A549 (cell line): ENCODE measurements at regions not wholly inside any gene's neighbourhood (a gene's known extent, or its start where the extent isn't known, plus 50 kb on each side); places are given as distances from the start of the nearest gene placed in this dataset.

Source experiments
- ATAC-seq, 2 experiments: fragments of 200-7000 bp in 1 of 2; fragments of >200 bp in 1 of 2; cut with Nextera tagmentation in 1 of 2; cut with Tn5 transposase in 1 of 2; 3 replicates each; pipeline versions ENCODE4 v1.8.0 to v1.9.1; 2018 to 2020; ENCODE audit warnings: mild to moderate bottlenecking in 1 of 2, moderate library complexity in 1 of 2
- CTCF ChIA-PET: fragments of 300-600 bp; sonication (Branson Sonifier 250); formaldehyde crosslinking; extraction: SDS; loops from one replicate; lab custom pipeline; 2021; ENCODE audit warnings: antibody characterized with exemption, inconsistent platforms; lab: Yijun Ruan, JAX
- POLR2A ChIA-PET: fragments of 350-600 bp; formaldehyde crosslinking; extraction: SDS; loops from one replicate; lab custom pipeline; 2021; ENCODE audit warnings: antibody characterized with exemption, inconsistent platforms; lab: Yijun Ruan, JAX
- DNase-seq, 2 experiments: peaks; one replicate each; pipeline versions ENCODE4 v3.0.0 to v3.0.0-alpha.2; 2011 to 2016; ENCODE audit warnings: low read depth in 1 of 2, low spot score in 1 of 2
- FAIRE-seq: peaks from 2 replicates; lab custom pipeline; 2011; peaks lifted over from hg19 to GRCh38; lab: Jason Lieb, UNC
- H3K27ac ChIP-seq, 2 experiments: fragments of >200 bp; sonication (Bioruptor Twin); formaldehyde crosslinking; 3 replicates each; pipeline ENCODE4 v1.5.1; 2016 to 2017
- H3K4me1 ChIP-seq: fragments of >200 bp; sonication (Bioruptor Twin); formaldehyde crosslinking; 3 replicates; pipeline ENCODE4 v1.6.1; 2016
- H3K4me2 ChIP-seq: fragments of >200 bp; sonication (Bioruptor Twin); formaldehyde crosslinking; 3 replicates; pipeline ENCODE4 v1.6.1; 2016
- H3K4me3 ChIP-seq: fragments of >200 bp; sonication (Bioruptor Twin); formaldehyde crosslinking; 3 replicates; pipeline ENCODE4 v1.5.1; 2016
- H3K9me3 ChIP-seq: fragments of >200 bp; sonication (Bioruptor Twin); formaldehyde crosslinking; 3 replicates; pipeline ENCODE4 v1.6.1; 2016
- CTCF ChIP-seq: fragments of >200 bp; sonication (Bioruptor Twin); formaldehyde crosslinking; IDR thresholded peaks from 3 replicates; pipeline ENCODE4 v1.5.1; 2016
- EHMT2 ChIP-seq: fragments of 200-600 bp; sonication (generic); IDR thresholded peaks from 2 replicates; pipeline ENCODE4 v1.6.1; 2016; ENCODE audit warnings: antibody characterized with exemption, low read depth, mild to moderate bottlenecking, moderate library complexity
- FOSL2 ChIP-seq, 2 experiments: fragments of 450-650 bp in 1 of 2; fragments of >200 bp in 1 of 2; sonication (Bioruptor Twin) in 1 of 2; formaldehyde crosslinking; IDR thresholded peaks; 2 replicates each; pipeline versions ENCODE4 v1.5.0 to v1.6.1; 2016 to 2020; ENCODE audit warnings: mild to moderate bottlenecking in 1 of 2, moderate library complexity in 1 of 2
- HDAC2 ChIP-seq: fragments of 200-600 bp; sonication (generic); IDR thresholded peaks from 2 replicates; pipeline ENCODE4 v1.6.1; 2016
- HMGXB4 ChIP-seq: fragments of 250-450 bp; sonication (Bioruptor Pico); IDR thresholded peaks from 2 replicates; pipeline ENCODE4 v1.5.0; 2021; ENCODE audit warnings: mild to moderate bottlenecking, moderate library complexity, borderline replicate concordance
- HOXB5 ChIP-seq: fragments of 250-450 bp; sonication (Bioruptor Pico); IDR thresholded peaks from 2 replicates; pipeline ENCODE4 v1.5.0; 2020; ENCODE audit warnings: mild to moderate bottlenecking, moderate library complexity
- KDM1A ChIP-seq: fragments of 200-600 bp; sonication (generic); IDR thresholded peaks from 2 replicates; pipeline ENCODE4 v1.6.1; 2016; ENCODE audit warnings: low read depth, mild to moderate bottlenecking
- MYC ChIP-seq: IDR thresholded peaks from 2 replicates; pipeline ENCODE4 v1.6.1; 2012; ENCODE audit warnings: mild to moderate bottlenecking, inconsistent platforms, low read length, improper control_type of control experiment, borderline replicate concordance
- NPAS2 ChIP-seq: fragments of 250-450 bp; sonication (Bioruptor Pico); IDR thresholded peaks from 2 replicates; pipeline ENCODE4 v1.8.0; 2022; ENCODE audit warnings: mild to moderate bottlenecking, moderate library complexity, borderline replicate concordance
- SMC3 ChIP-seq: fragments of >200 bp; sonication (Bioruptor Twin); formaldehyde crosslinking; IDR thresholded peaks from 3 replicates; pipeline ENCODE4 v1.6.1; 2018; ENCODE audit warnings: inconsistent platforms
- SREBF2 ChIP-seq: fragments of 450-650 bp; IDR thresholded peaks from 2 replicates; pipeline ENCODE4 v1.6.1; 2014; ENCODE audit warnings: mild to moderate bottlenecking, moderate library complexity
- TP53 ChIP-seq: fragments of 250-450 bp; sonication (Bioruptor Pico); IDR thresholded peaks from 2 replicates; pipeline ENCODE4 v1.5.0; 2021; ENCODE audit warnings: mild to moderate bottlenecking, moderate library complexity
- USF2 ChIP-seq: fragments of 450-650 bp; IDR thresholded peaks from 2 replicates; pipeline ENCODE4 v1.6.1; 2014; ENCODE audit warnings: antibody characterized with exemption
- ZNF302 ChIP-seq: fragments of 250-450 bp; sonication (Bioruptor Pico); IDR thresholded peaks from 2 replicates; pipeline ENCODE4 v1.9.0; 2021; ENCODE audit warnings: inconsistent platforms, mild to moderate bottlenecking, moderate library complexity
- WGBS: methylation state at CpG from one replicate; pipeline ENCODE4 v1.1.6; 2017; ENCODE audit errors: missing lambda C conversion rate; 5-methylcytosine and 5-hydroxymethylcytosine counted together

- ChIA-PET POLR2A (no interaction called here), CTCF (no interaction called here)
- no peak for ATAC-seq
- Histone ChIP-seq H3K4me1 (no peaks in the 10 kb centered on the region), H3K27ac (no peak overlapping the region), H3K4me2 (no peak overlapping the region), H3K9me3 (no peaks in the 10 kb centered on the region), H3K4me3 (no peak overlapping the region)
- no peak for FAIRE-seq
- 88% methylated on average over 4 of the region's 4 CpGs for WGBS
- DNase-seq: no peak
- no peak for TF ChIP-seq MYC
- TF ChIP-seq TP53: no peak
- no peak for TF ChIP-seq SREBF2
- TF ChIP-seq SMC3: no peak
- TF ChIP-seq, all 56 proteins: peak for 0
These were observed 76.8 kb upstream of the AKR1E2 start for GRCh38 chr10:4749271-4749574.

- no peak overlapping the region for H3K4me3 ChIP-seq
- no peak overlapping the region for H3K27ac ChIP-seq
- no peak for TF ChIP-seq KDM1A
- TF ChIP-seq HMGXB4 (CRISPR knock-in tag): no peak
- no peak for TF ChIP-seq CTCF
- TF ChIP-seq NPAS2 (CRISPR knock-in tag): no peak
- no peak for TF ChIP-seq USF2
- TF ChIP-seq FOSL2 (IDR thresholded peaks at IDR 0.05): no peak
- TF ChIP-seq FOSL2 (CRISPR knock-in tag; IDR thresholded peaks at IDR 0.05): no peak
- TF ChIP-seq ZNF302 (CRISPR knock-in tag): no peak
- CTCF ChIA-PET: interaction anchor here (0.6 to 1.5 kb wide), 2 partner anchors 19 to 972 kb away, joined by 3 to 5 read pairs; no protein-coding TSS in a partner anchor
- ATAC-seq: no peak
- peak; percentile 13 for FAIRE-seq
- no peaks in the 10 kb centered on the region for H3K4me1 ChIP-seq
- H3K4me2 ChIP-seq: no peak overlapping the region
- WGBS: 62% methylated on average over 4 of the region's 4 CpGs
- POLR2A ChIA-PET: no interaction called here
- DNase-seq: no peak
- no peaks in the 10 kb centered on the region for H3K9me3 ChIP-seq
These were observed 77.3 kb upstream of the AKR1E2 start for GRCh38 chr10:4748491-4749270.

- ChIA-PET CTCF (no interaction called here), POLR2A (no interaction called here)
- Histone ChIP-seq H3K4me1 (peaks cover 2% of the 10 kb centered on the region; the same call in 2 of the 3 replicates), H3K27ac (no peak overlapping the region), H3K4me2 (no peak overlapping the region), H3K9me3 (no peaks in the 10 kb centered on the region), H3K4me3 (no peak overlapping the region)
- no peak for TF ChIP-seq HDAC2
- DNase-seq (no peak), FAIRE-seq (no peak), ATAC-seq (no peak)
- WGBS: 86% methylated on average over 2 of the region's 2 CpGs
These were observed 83.8 kb upstream of the AKR1E2 start for GRCh38 chr10:4742217-4742616.

GRCh38 chr10:4740471-4740870 lies 85.5 kb upstream of the AKR1E2 start:
- DNase-seq (no peak), FAIRE-seq (no peak), ATAC-seq (no peak)
- no peak overlapping the region for H3K4me2 ChIP-seq
- ChIA-PET POLR2A (no interaction called here), CTCF (interaction anchor here (0.7 kb wide), 1 partner anchor 59 kb away, joined by 3 read pairs; no protein-coding TSS in a partner anchor)
- no peak overlapping the region for H3K27ac ChIP-seq
- TF ChIP-seq EHMT2 (no peak), HOXB5 (CRISPR knock-in tag) (no peak), FOSL2 (IDR thresholded peaks at IDR 0.05) (no peak), FOSL2 (CRISPR knock-in tag; IDR thresholded peaks at IDR 0.05) (no peak)
- no peaks in the 10 kb centered on the region for H3K9me3 ChIP-seq
- no peak overlapping the region for H3K4me3 ChIP-seq
- WGBS: 79% methylated on average over 2 of the region's 2 CpGs
- peaks cover 10% of the 10 kb centered on the region; the same call in 2 of the 3 replicates for H3K4me1 ChIP-seq
